Stimulated activated memory B cell treated with anti-CD40 and anti-IgM and Interleukin-4, amounts not matched to agents 10 μg/mL and 1 μg/mL and 100 μg/mL, for 72 hours (primary cell): ENCODE measurements at regions not wholly inside any gene's neighbourhood (a gene's known extent, or its start where the extent isn't known, plus 50 kb on each side); places are given as distances from the start of the nearest gene placed in this dataset.

Experiments
- ATAC-seq: fragments of 150-1000 bp; cut with Tn5 transposase; 2 replicates; pipeline ENCODE4 v1.10.0; 2021
- H3K27ac Mint-ChIP-seq: one replicate; pipeline ENCODE4 v1.8.0; 2022; ENCODE audit warnings: mild to moderate bottlenecking, mixed read lengths
- H3K27me3 Mint-ChIP-seq: one replicate; pipeline ENCODE4 v1.8.0; 2022; ENCODE audit warnings: mixed read lengths
- H3K36me3 Mint-ChIP-seq: one replicate; pipeline ENCODE4 v1.8.0; 2022; ENCODE audit warnings: mixed read lengths
- H3K4me1 Mint-ChIP-seq: one replicate; pipeline ENCODE4 v1.8.0; 2022; ENCODE audit warnings: mixed read lengths
- H3K4me3 Mint-ChIP-seq: one replicate; pipeline ENCODE4 v1.8.0; 2022; ENCODE audit warnings: mild to moderate bottlenecking, moderate library complexity, mixed read lengths
- H3K9me3 Mint-ChIP-seq: one replicate; pipeline ENCODE4 v1.8.0; 2022; ENCODE audit warnings: mixed read lengths

- Mint-ChIP-seq H3K4me3 (no peak overlapping the region), H3K36me3 (no peaks in the 10 kb centered on the region), H3K27ac (no peak overlapping the region), H3K27me3 (peaks cover 12% of the 10 kb centered on the region), H3K4me1 (no peaks in the 10 kb centered on the region), H3K9me3 (no peaks in the 10 kb centered on the region)
- no peak for ATAC-seq
Measured at GRCh38 chr11:93940395-93940794, 80.8 kb upstream of the HEPHL1 start.

GRCh38 chr11:93942176-93942575, 79.0 kb upstream of the HEPHL1 start:
- Mint-ChIP-seq H3K9me3 (no peaks in the 10 kb centered on the region), H3K4me1 (no peaks in the 10 kb centered on the region), H3K4me3 (no peak overlapping the region), H3K36me3 (no peaks in the 10 kb centered on the region), H3K27ac (no peak overlapping the region), H3K27me3 (peaks cover 12% of the 10 kb centered on the region)
- ATAC-seq: no peak

GRCh38 chr11:93945596-93945995, 75.6 kb upstream of the HEPHL1 start:
- Mint-ChIP-seq H3K36me3 (no peaks in the 10 kb centered on the region), H3K27me3 (no peaks in the 10 kb centered on the region), H3K9me3 (no peaks in the 10 kb centered on the region), H3K4me1 (no peaks in the 10 kb centered on the region), H3K4me3 (no peak overlapping the region), H3K27ac (no peak overlapping the region)
- no peak for ATAC-seq

- H3K4me1 Mint-ChIP-seq: no peaks in the 10 kb centered on the region
- no peaks in the 10 kb centered on the region for H3K27me3 Mint-ChIP-seq
- no peak for ATAC-seq
- no peaks in the 10 kb centered on the region for H3K36me3 Mint-ChIP-seq
- H3K4me3 Mint-ChIP-seq: no peak overlapping the region
- H3K9me3 Mint-ChIP-seq: peaks cover 5% of the 10 kb centered on the region
- H3K27ac Mint-ChIP-seq: no peak overlapping the region
Measured at GRCh38 chr11:93952082-93952780, 68.9 kb upstream of the HEPHL1 start.

- Mint-ChIP-seq H3K36me3 (no peaks in the 10 kb centered on the region), H3K27ac (no peak overlapping the region), H3K4me3 (no peak overlapping the region), H3K9me3 (peaks cover 5% of the 10 kb centered on the region), H3K27me3 (no peaks in the 10 kb centered on the region), H3K4me1 (no peaks in the 10 kb centered on the region)
- no peak for ATAC-seq
Measured at GRCh38 chr11:93957397-93957952, 63.7 kb upstream of the HEPHL1 start.

- Mint-ChIP-seq H3K9me3 (peaks cover 5% of the 10 kb centered on the region), H3K36me3 (no peaks in the 10 kb centered on the region), H3K27me3 (no peaks in the 10 kb centered on the region), H3K4me3 (no peak overlapping the region), H3K27ac (no peak overlapping the region), H3K4me1 (no peaks in the 10 kb centered on the region)
- ATAC-seq: no peak
Measured at GRCh38 chr11:93958991-93959390, 62.2 kb upstream of the HEPHL1 start.

GRCh38 chr11:93959663-93960062, 61.5 kb upstream of the HEPHL1 start:
- H3K4me1 Mint-ChIP-seq: no peaks in the 10 kb centered on the region
- H3K9me3 Mint-ChIP-seq: peaks cover 3% of the 10 kb centered on the region
- ATAC-seq: no peak
- no peaks in the 10 kb centered on the region for H3K27me3 Mint-ChIP-seq
- no peak overlapping the region for H3K27ac Mint-ChIP-seq
- H3K4me3 Mint-ChIP-seq: no peak overlapping the region
- no peaks in the 10 kb centered on the region for H3K36me3 Mint-ChIP-seq

GRCh38 chr11:93963072-93963471, 58.1 kb upstream of the HEPHL1 start:
- Mint-ChIP-seq H3K36me3 (no peaks in the 10 kb centered on the region), H3K4me3 (no peak overlapping the region), H3K4me1 (no peaks in the 10 kb centered on the region), H3K27me3 (no peaks in the 10 kb centered on the region), H3K9me3 (no peaks in the 10 kb centered on the region), H3K27ac (no peak overlapping the region)
- ATAC-seq: no peak

- Mint-ChIP-seq H3K4me1 (no peaks in the 10 kb centered on the region), H3K9me3 (no peaks in the 10 kb centered on the region), H3K36me3 (no peaks in the 10 kb centered on the region), H3K27ac (no peak overlapping the region), H3K4me3 (no peak overlapping the region), H3K27me3 (peaks cover 2% of the 10 kb centered on the region)
- no peak for ATAC-seq
Measured at GRCh38 chr11:93967258-93967657, 53.9 kb upstream of the HEPHL1 start.

GRCh38 chr11:93967944-93968343, 53.2 kb upstream of the HEPHL1 start:
- ATAC-seq: no peak
- H3K4me3 Mint-ChIP-seq: no peak overlapping the region
- no peak overlapping the region for H3K27ac Mint-ChIP-seq
- no peaks in the 10 kb centered on the region for H3K4me1 Mint-ChIP-seq
- peaks cover 9% of the 10 kb centered on the region for H3K27me3 Mint-ChIP-seq
- no peaks in the 10 kb centered on the region for H3K36me3 Mint-ChIP-seq
- H3K9me3 Mint-ChIP-seq: no peaks in the 10 kb centered on the region

GRCh38 chr11:93969925-93970922, 50.9 kb upstream of the HEPHL1 start:
- ATAC-seq: no peak
- no peaks in the 10 kb centered on the region for H3K4me1 Mint-ChIP-seq
- H3K4me3 Mint-ChIP-seq: no peak overlapping the region
- peaks cover 3% of the 10 kb centered on the region for H3K9me3 Mint-ChIP-seq
- H3K27ac Mint-ChIP-seq: no peak overlapping the region
- peaks cover 11% of the 10 kb centered on the region for H3K27me3 Mint-ChIP-seq
- no peaks in the 10 kb centered on the region for H3K36me3 Mint-ChIP-seq
